HepG2 (cell line): ENCODE measurements at regions not wholly inside any gene's neighbourhood (a gene's known extent, or its start where the extent isn't known, plus 50 kb on each side); places are given as distances from the start of the nearest gene placed in this dataset.

ENCODE experiments used
- ATAC-seq: fragments of 200-7000 bp; cut with Tn5 transposase; 3 replicates; pipeline ENCODE4 v1.9.1; 2020; ENCODE audit warnings: mild to moderate bottlenecking, moderate library complexity
- BruUV-seq: library from RNA; stranded (reverse); fragments of 400-500 nt; replicated peaks from 2 replicates; lab custom pipeline; 2021; lab: Mats Ljungman, UMichigan
- CTCF ChIA-PET: fragments of 300-600 bp; formaldehyde crosslinking; extraction: SDS; loops from one replicate; lab custom pipeline; 2021; ENCODE audit warnings: low total read pairs, inconsistent platforms, low intra/inter-chr PET ratio; lab: Yijun Ruan, JAX
- POLR2A ChIA-PET: fragments of 350-600 bp; sonication (Branson Sonifier 250); formaldehyde crosslinking; loops from one replicate; lab custom pipeline; 2020; ENCODE audit warnings: antibody characterized with exemption, inconsistent platforms; lab: Yijun Ruan, JAX
- DNase-seq: peaks from one replicate; pipeline ENCODE4 v3.0.0-alpha.2; 2015; ENCODE audit warnings: low spot score
- FAIRE-seq: peaks from 3 replicates; lab custom pipeline; 2011; peaks lifted over from hg19 to GRCh38; lab: Jason Lieb, UNC
- H2AFZ ChIP-seq: one replicate; pipeline ENCODE4 v1.6.1; 2011; ENCODE audit warnings: low read length, inconsistent platforms
- H3K27ac ChIP-seq: fragments of 300-600 bp; 3 replicates; pipeline ENCODE4 v1.8.0; 2011; ENCODE audit warnings: mixed run types, mild to moderate bottlenecking, mixed read lengths, low read length, inconsistent platforms; ENCODE audit not compliant: insufficient read depth; ENCODE audit errors: extremely low read length
- H3K27me3 ChIP-seq, 2 experiments: fragments of 200-600 bp in 1 of 2; 2 replicates in 1 of 2; 3 replicates in 1 of 2; pipeline versions ENCODE4 v1.6.0 to v1.8.0; 2011; ENCODE audit warnings: low read length in 2 of 2, mild to moderate bottlenecking in 2 of 2, moderate library complexity in 2 of 2, inconsistent platforms in 1 of 2; ENCODE audit not compliant: insufficient read depth in 2 of 2, control insufficient read depth in 1 of 2
- H3K36me3 ChIP-seq, 2 experiments: fragments of 200-600 bp in 1 of 2; replicated peaks in 1 of 2; 2 replicates in 1 of 2; 3 replicates in 1 of 2; pipeline versions ENCODE4 v1.5.1 to v1.8.0; 2011; ENCODE audit warnings: low read length in 2 of 2, inconsistent platforms in 1 of 2; ENCODE audit not compliant: insufficient read depth in 2 of 2, control insufficient read depth in 1 of 2
- H3K4me1 ChIP-seq: 2 replicates; pipeline ENCODE4 v1.5.1; 2012; ENCODE audit warnings: low read length, inconsistent platforms; ENCODE audit not compliant: insufficient read depth
- H3K4me2 ChIP-seq: 2 replicates; pipeline ENCODE4 v1.6.0; 2011; ENCODE audit warnings: low read depth, low read length, inconsistent platforms
- H3K4me3 ChIP-seq, 3 experiments: fragments of 200-600 bp in 1 of 3; sonication (generic), shearing (Covaris generic) in 1 of 3; replicated peaks in 1 of 3; 2 replicates each; pipeline ENCODE4 v1.5.1; 2011 to 2016; ENCODE audit warnings: low read length in 3 of 3, inconsistent platforms in 2 of 3, low read depth in 2 of 3, mild to moderate bottlenecking in 2 of 3, control low read depth in 1 of 3, mixed read lengths in 1 of 3; ENCODE audit not compliant: insufficient read depth in 1 of 3
- H3K79me2 ChIP-seq: one replicate; pipeline ENCODE4 v1.6.1; 2011; ENCODE audit warnings: low read length, inconsistent platforms; ENCODE audit not compliant: insufficient read depth
- H3K9ac ChIP-seq: 2 replicates; pipeline ENCODE4 v1.6.0; 2011; ENCODE audit warnings: mild to moderate bottlenecking, low read depth, low read length, inconsistent platforms; ENCODE audit not compliant: insufficient read depth
- H3K9me3 ChIP-seq: 2 replicates; pipeline ENCODE4 v1.5.1; 2012; ENCODE audit warnings: mild to moderate bottlenecking, low read length
- H4K20me1 ChIP-seq: 2 replicates; pipeline ENCODE4 v1.6.0; 2011; ENCODE audit warnings: inconsistent platforms, mild to moderate bottlenecking, low read length, moderate library complexity; ENCODE audit not compliant: insufficient read depth
- ZBTB25 ChIP-seq: IDR thresholded peaks from 2 replicates; pipeline ENCODE4 v1.6.1; 2018; ENCODE audit warnings: missing genetic modification reagents
- ZNF143 ChIP-seq: sonication (generic); formaldehyde crosslinking; IDR thresholded peaks from 2 replicates; pipeline ENCODE4 v1.4.0; 2020; ENCODE audit warnings: missing genetic modification reagents
- ZNF251 ChIP-seq: sonication (generic); formaldehyde crosslinking; IDR thresholded peaks from 2 replicates; pipeline ENCODE4 v1.9.0; 2021; ENCODE audit warnings: mild to moderate bottlenecking, missing genetic modification reagents
- ZNF264 ChIP-seq: sonication (generic); formaldehyde crosslinking; IDR thresholded peaks from 2 replicates; pipeline ENCODE4 v1.4.0; 2020; ENCODE audit warnings: missing genetic modification reagents
- ZNF501 ChIP-seq: sonication (generic); formaldehyde crosslinking; IDR thresholded peaks from 2 replicates; pipeline ENCODE4 v1.5.1; 2020; ENCODE audit warnings: mild to moderate bottlenecking, moderate library complexity, missing genetic modification reagents
- WGBS: methylation state at CpG from one replicate; pipeline ENCODE4 v1.1.6; 2017; ENCODE audit warnings: low lambda C conversion rate; 5-methylcytosine and 5-hydroxymethylcytosine counted together
- in situ Hi-C: cut with HindIII; loops from 2 replicates; pipeline ENCODE4 v1.10.0; 2017; ENCODE audit warnings: low pct_unique_long_range_greater_than_20kb; ENCODE audit not compliant: extremely low pct_ligation_motif_present
- intact Hi-C: fragments of 100-400 bp; cut with micrococcal nuclease; formaldehyde crosslinking; loops from one replicate; pipeline ENCODE4 v1.10.0; 2022; ENCODE audit not compliant: unreplicated experiment
- TF ChIP-seq, protein P1 (sequence below): sonication (generic); formaldehyde crosslinking; IDR thresholded peaks from 2 replicates; pipeline ENCODE4 v1.4.0; 2020; ENCODE audit warnings: mild to moderate bottlenecking, missing genetic modification reagents, borderline replicate concordance

DNA sequence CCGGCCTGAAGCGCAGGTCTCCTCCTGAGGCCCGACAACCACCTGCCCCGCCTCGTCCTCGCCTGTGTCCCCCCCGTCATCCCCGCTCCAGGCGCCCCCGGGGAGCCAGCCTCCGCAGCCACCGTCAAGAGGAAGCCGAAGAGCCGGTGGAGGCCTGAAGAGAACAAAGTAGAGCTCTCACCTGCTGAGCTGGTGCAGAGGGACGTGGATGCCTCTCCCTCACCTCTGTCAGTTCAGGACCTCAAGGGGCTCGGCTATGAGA lies 169.9 kb downstream of the HINT1 start:
- intact Hi-C loops = loop anchor here (5.0 kb wide), 1 partner anchor 123 kb away; no protein-coding TSS in a partner anchor
- CTCF ChIA-PET = no interaction called here
- no peaks in the 10 kb centered on the region for H3K36me3 ChIP-seq
- no peak overlapping the region for H3K9ac ChIP-seq
- no peak overlapping the region for H2AFZ ChIP-seq
- no peaks in the 10 kb centered on the region for H3K27me3 ChIP-seq
- POLR2A ChIA-PET = no interaction called here
- no peaks in the 10 kb centered on the region for H3K4me1 ChIP-seq
- WGBS = 73% methylated on average over 10 of the region's 16 CpGs
- H3K27ac ChIP-seq = no peak overlapping the region
- BruUV-seq = no TSS peak
- in situ Hi-C loops = no loop called here
- no peaks in the 10 kb centered on the region for H3K9me3 ChIP-seq
- DNase-seq (no peak), FAIRE-seq (no peak), ATAC-seq (no peak)
- no peaks in the 10 kb centered on the region for H4K20me1 ChIP-seq
- no peaks in the 10 kb centered on the region for H3K79me2 ChIP-seq
- H3K4me2 ChIP-seq = no peak overlapping the region
- TF ChIP-seq ZNF501 (no peak), ZNF264 (no peak), ZNF251 (CRISPR knock-in tag) (no peak), ZNF143 (CRISPR knock-in tag) (no peak), ZBTB25 (CRISPR knock-in tag) (no peak)
- TF ChIP-seq, protein P1, sequence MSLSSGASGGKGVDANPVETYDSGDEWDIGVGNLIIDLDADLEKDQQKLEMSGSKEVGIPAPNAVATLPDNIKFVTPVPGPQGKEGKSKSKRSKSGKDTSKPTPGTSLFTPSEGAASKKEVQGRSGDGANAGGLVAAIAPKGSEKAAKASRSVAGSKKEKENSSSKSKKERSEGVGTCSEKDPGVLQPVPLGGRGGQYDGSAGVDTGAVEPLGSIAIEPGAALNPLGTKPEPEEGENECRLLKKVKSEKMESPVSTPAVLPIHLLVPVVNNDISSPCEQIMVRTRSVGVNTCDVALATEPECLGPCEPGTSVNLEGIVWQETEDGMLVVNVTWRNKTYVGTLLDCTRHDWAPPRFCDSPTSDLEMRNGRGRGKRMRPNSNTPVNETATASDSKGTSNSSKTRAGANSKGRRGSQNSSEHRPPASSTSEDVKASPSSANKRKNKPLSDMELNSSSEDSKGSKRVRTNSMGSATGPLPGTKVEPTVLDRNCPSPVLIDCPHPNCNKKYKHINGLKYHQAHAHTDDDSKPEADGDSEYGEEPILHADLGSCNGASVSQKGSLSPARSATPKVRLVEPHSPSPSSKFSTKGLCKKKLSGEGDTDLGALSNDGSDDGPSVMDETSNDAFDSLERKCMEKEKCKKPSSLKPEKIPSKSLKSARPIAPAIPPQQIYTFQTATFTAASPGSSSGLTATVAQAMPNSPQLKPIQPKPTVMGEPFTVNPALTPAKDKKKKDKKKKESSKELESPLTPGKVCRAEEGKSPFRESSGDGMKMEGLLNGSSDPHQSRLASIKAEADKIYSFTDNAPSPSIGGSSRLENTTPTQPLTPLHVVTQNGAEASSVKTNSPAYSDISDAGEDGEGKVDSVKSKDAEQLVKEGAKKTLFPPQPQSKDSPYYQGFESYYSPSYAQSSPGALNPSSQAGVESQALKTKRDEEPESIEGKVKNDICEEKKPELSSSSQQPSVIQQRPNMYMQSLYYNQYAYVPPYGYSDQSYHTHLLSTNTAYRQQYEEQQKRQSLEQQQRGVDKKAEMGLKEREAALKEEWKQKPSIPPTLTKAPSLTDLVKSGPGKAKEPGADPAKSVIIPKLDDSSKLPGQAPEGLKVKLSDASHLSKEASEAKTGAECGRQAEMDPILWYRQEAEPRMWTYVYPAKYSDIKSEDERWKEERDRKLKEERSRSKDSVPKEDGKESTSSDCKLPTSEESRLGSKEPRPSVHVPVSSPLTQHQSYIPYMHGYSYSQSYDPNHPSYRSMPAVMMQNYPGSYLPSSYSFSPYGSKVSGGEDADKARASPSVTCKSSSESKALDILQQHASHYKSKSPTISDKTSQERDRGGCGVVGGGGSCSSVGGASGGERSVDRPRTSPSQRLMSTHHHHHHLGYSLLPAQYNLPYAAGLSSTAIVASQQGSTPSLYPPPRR = no peak
- no peak overlapping the region for H3K4me3 ChIP-seq
